HG02623 (cell line): ENCODE measurements at regions not wholly inside any gene's neighbourhood (a gene's known extent, or its start where the extent isn't known, plus 50 kb on each side); places are given as distances from the start of the nearest gene placed in this dataset.
"Not testable (repeated sequence)": the region's sequence is repeated elsewhere in the genome, so short reads cannot be mapped to it uniquely, and the experiment has no call there.

Experiments used
- ATAC-seq: cut with Tn5 transposase; IDR thresholded peaks from one replicate; pipeline ENCODE4 v1.9.1; 2021; ENCODE audit warnings: moderate library complexity; ENCODE audit not compliant: unreplicated experiment

- ATAC-seq, result no peak
Measured at GRCh38 chr18:11512096-11513025, 97.0 kb upstream of the SLC35G4 start.

- ATAC-seq, result peak; percentile 92
Measured at GRCh38 chr18:11511434-11512095, 97.8 kb upstream of the SLC35G4 start.

- no peak for ATAC-seq
Measured at GRCh38 chr18:11506856-11507255, 102.5 kb upstream of the SLC35G4 start.

- ATAC-seq, result no peak
Measured at GRCh38 chr18:11505993-11506392, 103.4 kb upstream of the SLC35G4 start.

GRCh38 chr18:11504962-11505361, 104.4 kb upstream of the SLC35G4 start:
- ATAC-seq, result no peak

GRCh38 chr18:11502368-11502767, 107.0 kb upstream of the SLC35G4 start:
- ATAC-seq, result no peak

GRCh38 chr18:11501352-11501751, 108.0 kb upstream of the SLC35G4 start:
- ATAC-seq, result no peak

- no peak for ATAC-seq
Measured at GRCh38 chr18:11500153-11501122, 109.0 kb upstream of the SLC35G4 start.

- no peak for ATAC-seq
Measured at GRCh38 chr18:11498821-11499220, 110.6 kb upstream of the SLC35G4 start.

GRCh38 chr18:11497585-11497984, 111.8 kb upstream of the SLC35G4 start:
- no peak for ATAC-seq

GRCh38 chr18:11496526-11497172, 112.7 kb upstream of the SLC35G4 start:
- ATAC-seq, result no peak

GRCh38 chr18:11495441-11495840, 114.0 kb upstream of the SLC35G4 start:
- no peak for ATAC-seq

GRCh38 chr18:11494107-11494506, 115.3 kb upstream of the SLC35G4 start:
- no peak for ATAC-seq

GRCh38 chr18:11489266-11489899, 120.0 kb upstream of the SLC35G4 start:
- ATAC-seq, result no peak

GRCh38 chr18:11488175-11488574, 121.2 kb upstream of the SLC35G4 start:
- no peak for ATAC-seq

GRCh38 chr18:11487390-11487789, 122.0 kb upstream of the SLC35G4 start:
- ATAC-seq, result no peak

GRCh38 chr18:11482271-11482670, 127.1 kb upstream of the SLC35G4 start:
- no peak for ATAC-seq

- ATAC-seq, result no peak
Measured at GRCh38 chr18:11480692-11481091, 128.7 kb upstream of the SLC35G4 start.

- not testable (repeated sequence) for ATAC-seq
Measured at GRCh38 chr18:11479031-11479430, 130.4 kb upstream of the SLC35G4 start.

- ATAC-seq, result no peak
Measured at GRCh38 chr18:11470941-11471340, 138.5 kb upstream of the SLC35G4 start.
